ENCODE measurements at regions not wholly inside any gene's neighbourhood (a gene's known extent, or its start where the extent isn't known, plus 50 kb on each side); places are given as distances from the start of the nearest gene placed in this dataset.
"Not testable (repeated sequence)": the region's sequence is repeated elsewhere in the genome, so short reads cannot be mapped to it uniquely, and the experiment has no call there.

DNA sequence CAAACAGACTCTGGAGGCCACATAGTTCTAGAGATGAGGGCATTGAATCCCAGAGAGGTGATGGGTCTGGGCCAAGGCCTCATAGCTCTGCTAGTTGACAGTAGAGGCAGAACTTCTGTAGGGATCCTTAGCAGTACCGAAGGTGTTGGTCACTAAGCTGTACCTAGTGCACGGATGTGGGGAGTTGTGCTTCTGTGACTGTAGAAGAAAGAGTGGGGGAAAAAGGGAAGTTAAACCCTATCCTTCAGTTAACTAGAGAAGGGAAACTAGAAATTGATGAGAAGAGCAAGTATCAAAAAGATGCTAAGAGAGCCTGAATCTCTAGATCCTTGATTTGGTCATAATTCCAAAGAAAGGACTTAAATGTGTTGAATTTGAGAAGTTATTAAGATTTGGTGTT is 186.7 kb downstream of the NFKBIZ start:
- no peak for DNase-seq (ENCODE audit: low read depth in 2 of 2)

- DNase-seq (ENCODE audit: low read depth in 2 of 2): no peak
These were observed 187.2 kb downstream of the NFKBIZ start for GRCh38 chr3:102036472-102036871.

DNA sequence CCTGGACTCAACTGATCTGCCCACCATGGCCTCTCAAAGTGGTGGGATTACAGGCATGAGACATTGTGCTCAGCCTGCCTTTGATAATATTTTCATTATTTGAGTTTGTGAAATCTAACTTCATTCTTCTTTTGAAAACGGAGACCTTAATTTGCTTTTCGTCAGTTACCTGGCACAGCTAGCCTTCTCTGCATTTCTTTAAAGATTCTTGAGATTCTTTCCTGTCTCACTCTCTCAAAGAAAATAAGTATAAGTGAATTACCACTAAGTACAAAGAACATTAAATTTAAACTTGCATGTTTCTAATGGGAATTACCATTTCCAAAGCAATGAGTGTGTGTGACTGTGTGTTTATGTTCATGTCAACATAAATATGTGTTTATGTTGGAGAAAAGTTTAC is 187.9 kb downstream of the NFKBIZ start:
- no peak for DNase-seq (ENCODE audit: low read depth in 2 of 2)

DNA sequence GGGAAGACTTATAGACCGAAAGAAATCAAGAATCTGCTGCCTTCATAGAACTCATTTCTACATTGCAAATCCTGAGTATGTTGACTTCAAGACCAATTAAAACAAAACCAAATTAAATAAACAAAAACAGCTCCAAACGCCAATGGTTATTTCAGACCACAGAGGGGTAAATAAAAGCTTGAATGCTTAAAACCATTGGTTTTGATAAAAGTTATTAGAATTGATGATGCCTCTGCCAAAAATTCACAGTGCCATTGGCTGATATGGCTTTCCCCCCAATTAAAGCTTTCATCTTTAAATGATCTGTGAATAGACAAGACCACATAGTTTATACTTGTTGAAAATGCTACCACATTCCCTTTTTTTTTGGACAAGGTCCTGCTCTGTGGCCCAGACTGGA is 188.5 kb downstream of the NFKBIZ start:
- DNase-seq (ENCODE audit: low read depth in 2 of 2): no peak

DNA sequence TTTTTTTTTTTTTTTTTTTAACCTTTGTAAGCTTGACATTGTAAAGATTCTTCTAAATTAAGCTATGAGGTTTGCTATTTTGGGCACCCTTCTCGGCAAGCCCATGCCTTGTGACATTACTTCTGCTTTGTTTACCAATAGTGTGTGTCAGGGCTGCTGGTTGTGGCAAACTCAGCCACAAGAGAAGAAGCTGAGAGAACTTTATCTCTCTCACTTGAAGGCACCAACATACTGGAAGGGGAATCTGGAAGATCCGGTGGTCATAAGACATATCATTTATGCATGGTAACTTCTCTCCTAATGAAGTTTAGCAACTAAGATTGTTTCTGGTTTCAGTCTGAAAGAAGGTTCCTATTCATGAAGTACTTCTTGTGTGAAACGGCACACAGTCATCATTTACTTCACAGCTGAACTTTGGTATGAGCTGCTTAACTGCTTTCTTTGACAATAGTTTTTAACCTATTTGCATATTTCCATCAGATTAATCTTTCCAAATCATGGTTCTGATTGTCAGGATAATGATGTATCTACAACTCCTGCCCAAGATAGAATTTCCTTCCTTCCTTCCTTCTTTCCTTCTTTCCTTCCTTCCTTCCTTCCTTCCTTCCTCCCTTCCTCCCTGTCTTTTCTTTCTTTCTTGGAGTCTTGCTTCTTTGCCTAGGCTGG is 189.3 kb downstream of the NFKBIZ start:
- DNase-seq (ENCODE audit: low read depth in 2 of 2): no peak

- not testable (repeated sequence) for DNase-seq (ENCODE audit: low read depth in 2 of 2)
These were observed 190.8 kb downstream of the NFKBIZ start for GRCh38 chr3:102040144-102040543.

GRCh38 chr3:102053375-102053989 is 204.2 kb downstream of the NFKBIZ start:
- no peak for DNase-seq (ENCODE audit: low read depth in 2 of 2)

DNA sequence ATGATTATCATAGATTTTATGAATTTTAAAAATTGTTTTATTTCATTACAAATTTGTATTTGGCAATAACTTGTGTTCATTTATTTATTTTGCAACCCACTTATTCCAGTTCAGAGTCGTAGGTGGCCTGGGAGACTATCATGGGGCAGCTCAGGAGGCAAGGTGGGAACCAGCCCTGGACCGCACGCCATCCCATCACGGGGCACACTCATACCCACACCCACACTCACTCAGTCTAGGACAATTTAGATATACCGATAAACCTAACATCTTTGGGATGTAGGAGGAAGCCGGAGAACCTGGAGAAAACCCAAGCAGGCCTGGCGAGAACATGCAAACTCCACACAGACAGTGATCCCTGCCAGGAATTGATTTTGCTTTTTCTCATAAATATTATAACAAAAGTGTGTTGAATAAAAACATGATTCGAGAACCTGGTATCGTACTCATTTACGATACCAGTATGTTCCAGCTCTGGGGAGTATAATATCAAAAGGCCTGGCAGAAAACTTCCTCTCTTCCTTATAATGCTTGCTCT is 205.3 kb downstream of the NFKBIZ start:
- no peak for DNase-seq (ENCODE audit: low read depth in 2 of 2)

- DNase-seq (ENCODE audit: low read depth in 2 of 2): no peak
These were observed 208.6 kb downstream of the NFKBIZ start for GRCh38 chr3:102057781-102058421.

DNA sequence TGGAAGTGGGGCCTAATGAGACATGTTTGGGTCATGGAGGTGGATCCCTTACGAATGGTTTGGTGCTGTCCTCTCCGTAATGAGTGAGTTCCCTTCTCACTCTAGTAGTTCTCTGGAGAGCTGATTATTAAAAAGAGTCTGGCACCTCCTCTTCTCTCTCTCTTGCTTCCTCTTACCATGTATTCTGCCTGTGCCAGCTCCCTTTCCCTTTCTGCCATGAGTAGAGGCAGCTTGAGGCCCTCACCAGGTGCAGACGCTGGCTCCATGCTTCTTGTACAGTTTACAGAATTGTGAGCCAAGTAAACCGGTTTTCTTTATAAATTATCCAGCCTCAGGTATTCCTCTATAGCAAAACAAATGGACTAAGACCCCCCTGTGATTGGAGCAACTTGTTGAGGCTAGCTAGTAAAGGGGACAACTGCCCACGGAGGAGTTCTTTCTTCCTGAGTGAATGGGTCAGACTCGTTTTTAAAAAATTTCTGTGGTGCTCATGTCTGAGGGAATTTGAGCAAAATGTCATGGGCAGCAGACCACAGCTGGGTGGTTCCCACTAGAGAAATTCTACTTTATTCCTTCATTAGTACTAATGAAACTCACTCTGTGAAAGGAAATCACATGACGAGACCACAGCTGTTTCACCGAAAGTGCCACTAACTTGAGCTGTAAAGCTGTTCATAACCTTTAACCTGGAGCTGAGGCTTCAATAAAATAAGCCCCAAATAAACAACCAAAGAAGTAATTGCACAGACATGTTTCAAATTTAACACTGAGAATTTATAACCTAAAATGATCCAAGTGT is 210.0 kb downstream of the NFKBIZ start:
- no peak for DNase-seq (ENCODE audit: low read depth in 2 of 2)

DNA sequence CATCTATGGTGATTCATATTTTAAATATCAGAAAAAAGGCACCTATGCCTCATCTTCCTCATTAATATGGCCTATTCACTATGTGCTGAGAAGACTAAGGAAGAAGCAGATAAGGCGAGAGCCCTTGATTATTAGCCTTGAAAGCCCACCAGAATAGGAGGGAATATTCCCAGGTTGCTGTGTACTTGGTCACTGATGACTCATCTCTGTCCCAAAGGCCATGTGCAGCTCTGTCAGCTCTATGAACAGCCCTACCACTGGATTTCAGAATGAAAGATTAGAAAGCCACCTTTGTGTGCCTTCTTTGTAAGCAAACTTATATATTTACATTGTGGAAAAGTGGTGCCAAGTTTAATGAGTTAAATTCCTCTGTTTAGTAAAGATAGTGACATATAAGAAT is 211.5 kb downstream of the NFKBIZ start:
- no peak for DNase-seq (ENCODE audit: low read depth in 2 of 2)

DNA sequence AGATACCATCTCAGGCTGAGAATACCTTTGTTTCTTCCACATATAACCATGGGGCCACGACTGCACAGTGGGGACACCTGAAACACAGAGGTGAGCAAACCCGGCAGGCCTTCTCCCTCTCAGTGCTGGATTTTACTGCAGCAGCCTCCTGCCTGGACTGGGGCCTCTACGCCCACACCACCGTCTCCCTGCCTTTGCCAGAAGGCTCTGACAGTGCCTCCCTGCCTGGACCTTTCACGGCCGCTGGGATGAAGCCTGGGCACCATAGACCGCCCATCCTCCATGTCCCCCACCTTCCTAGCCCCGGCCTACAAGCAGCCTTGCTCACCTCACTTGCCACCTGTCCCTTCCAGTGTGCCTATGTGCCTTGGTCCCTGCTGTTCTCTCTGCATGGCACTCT is 214.3 kb downstream of the NFKBIZ start:
- DNase-seq (ENCODE audit: low read depth in 2 of 2): no peak

DNA sequence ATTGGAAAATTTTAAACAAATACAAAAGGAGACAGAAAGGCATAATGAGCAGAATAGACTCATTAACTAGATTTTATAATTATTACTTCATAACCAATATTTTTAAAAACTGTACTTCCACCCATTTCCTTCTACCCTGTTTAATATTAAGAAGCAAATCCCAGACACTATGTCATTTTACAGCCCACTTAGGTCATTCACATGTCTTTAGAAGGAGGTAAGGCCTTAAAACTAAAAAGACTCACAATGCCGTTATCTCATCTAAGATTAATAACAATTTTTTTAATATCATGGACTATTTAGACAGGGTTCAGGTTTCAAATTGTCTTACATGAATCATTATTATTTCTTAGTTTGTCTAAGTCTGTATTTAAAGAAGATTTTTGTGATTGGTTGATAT is 217.2 kb downstream of the NFKBIZ start:
- DNase-seq (ENCODE audit: low read depth in 2 of 2): no peak

DNA sequence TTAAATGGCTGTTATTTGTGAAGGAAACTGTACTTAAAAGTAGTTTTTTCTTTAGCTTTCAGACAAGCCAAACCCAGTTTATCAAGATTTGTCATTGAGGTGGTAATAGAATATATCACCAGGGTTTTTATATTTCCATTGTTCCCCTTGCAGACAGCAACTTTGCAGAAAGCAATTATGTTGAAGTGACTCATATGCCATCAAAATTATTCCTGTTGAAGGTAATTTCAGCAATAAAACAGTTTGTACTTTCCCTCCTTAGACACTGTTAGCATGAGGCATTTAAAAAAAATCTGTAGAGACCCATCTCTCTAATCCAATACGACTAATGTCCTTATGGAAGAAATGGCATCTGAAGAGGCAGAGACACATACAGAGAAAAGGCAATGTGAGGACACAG is 219.0 kb downstream of the NFKBIZ start:
- DNase-seq (ENCODE audit: low read depth in 2 of 2): no peak

- no peak for DNase-seq (ENCODE audit: low read depth in 2 of 2)
These were observed 219.4 kb downstream of the NFKBIZ start for GRCh38 chr3:102068736-102069135.

DNA sequence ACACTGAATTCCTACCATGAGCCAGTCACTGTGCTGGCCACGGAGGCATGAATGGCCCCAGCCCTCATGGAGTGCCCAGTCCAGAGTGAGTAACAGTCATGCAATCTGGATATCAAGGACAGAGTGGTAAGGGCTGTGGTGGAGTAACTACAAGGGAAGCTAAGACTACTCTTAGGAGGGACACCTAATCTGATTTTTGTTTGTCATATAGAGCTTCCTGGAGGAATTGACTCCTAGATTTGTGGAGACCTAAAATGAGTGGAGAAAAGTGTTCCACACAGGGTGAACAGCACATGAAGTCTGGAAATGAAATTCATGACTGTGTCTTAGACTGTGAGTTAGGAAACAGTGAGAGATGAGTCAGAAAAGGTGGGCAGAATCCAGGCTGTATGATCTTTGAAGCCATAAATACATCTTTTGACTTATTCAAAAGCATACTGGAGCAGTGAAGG is 219.9 kb downstream of the NFKBIZ start:
- no peak for DNase-seq (ENCODE audit: low read depth in 2 of 2)

DNA sequence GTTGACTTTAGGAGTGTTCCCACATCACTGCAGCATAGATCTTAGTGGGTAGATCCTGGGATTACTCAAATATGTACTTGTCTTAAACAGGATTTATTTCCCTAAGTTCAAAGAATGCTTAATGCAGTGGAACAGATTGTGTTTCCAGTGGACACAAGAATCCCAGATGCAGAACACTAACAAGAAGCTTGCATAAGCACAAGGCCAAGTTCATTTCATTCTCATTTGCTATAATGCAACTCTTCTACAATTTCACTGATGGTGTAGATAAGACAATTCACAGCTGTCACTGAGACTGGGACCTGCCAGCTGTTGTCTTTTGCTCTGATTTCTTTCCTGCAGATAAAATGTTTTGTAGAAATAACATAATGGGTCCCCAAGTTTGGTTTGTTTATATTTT is 225.6 kb downstream of the NFKBIZ start:
- no peak for DNase-seq (ENCODE audit: low read depth in 2 of 2)

GRCh38 chr3:102078401-102078800 is 229.1 kb downstream of the NFKBIZ start:
- no peak for DNase-seq (ENCODE audit: low read depth in 2 of 2)

DNA sequence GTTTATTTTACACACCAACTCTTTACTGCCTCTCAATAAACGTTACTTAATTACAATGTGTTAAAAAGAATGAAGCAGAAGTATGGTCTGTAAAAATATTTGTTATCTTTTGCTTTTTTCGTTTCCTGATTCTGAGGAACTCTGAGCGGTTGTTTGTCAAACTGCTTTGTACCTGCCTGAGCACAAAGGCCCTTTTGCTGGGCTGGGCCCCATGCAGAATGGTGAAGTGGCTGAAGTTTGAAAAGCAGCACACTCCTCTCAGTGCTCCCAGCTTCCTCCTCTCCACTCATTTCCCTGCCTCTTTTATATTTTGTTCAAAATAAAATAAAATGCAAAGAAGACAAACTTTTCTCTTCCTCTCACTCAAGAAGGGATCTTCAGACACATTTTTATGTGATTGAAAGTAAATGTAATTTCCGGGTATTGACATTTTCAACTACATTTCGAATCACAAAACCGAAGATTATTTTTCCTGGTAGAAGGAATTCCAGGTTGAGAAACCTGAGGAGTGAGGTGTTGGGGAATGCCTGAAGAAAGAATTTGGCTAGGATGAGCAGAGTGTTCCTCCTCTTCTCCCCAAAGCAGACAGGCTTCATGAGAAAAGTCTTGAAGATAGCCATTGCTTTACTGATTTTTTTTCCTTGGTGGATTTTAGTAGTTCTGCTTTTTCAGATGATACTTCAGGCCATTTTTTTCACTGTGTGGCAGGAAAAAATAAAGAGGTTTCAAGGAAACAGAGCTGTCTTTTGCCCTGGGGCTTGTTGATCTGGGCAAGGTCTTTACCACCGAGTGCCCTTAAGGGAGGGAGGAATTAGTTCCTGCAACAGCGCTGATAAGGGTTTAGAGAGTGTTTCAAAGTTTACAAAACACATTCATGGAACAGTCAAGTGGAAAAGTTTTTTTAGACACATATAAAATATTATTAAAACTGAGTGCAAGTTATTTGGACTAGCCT is 229.8 kb downstream of the NFKBIZ start:
- DNase-seq (ENCODE audit: low read depth in 2 of 2): no peak

DNA sequence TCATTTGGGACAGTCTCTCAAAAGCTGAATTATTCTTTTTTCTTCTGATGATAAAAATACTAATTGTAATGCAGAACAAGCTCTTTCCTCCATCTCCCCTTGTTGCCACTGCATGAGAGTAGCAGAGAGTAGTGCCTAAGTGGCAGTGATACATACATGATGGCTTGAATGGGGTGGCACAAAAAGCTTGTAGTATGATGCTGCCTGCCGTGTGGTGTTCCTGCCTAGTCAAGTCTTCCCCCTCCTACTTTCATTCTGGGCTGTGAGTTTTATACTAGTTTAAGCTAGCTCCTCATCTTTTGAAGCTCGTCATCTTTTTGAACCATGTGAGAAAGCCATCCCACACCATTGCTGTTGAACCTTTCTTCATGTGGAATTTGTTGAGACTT is 230.5 kb downstream of the NFKBIZ start:
- no peak for DNase-seq (ENCODE audit: low read depth in 2 of 2)

Data from stimulated activated CD8-positive, alpha-beta memory T cell treated with anti-CD3 and anti-CD28 coated beads, Interleukin-15, amount 100 ng/mL, for 48 hours (primary cell).